ENCODE measurements at regions not wholly inside any gene's neighbourhood (a gene's known extent, or its start where the extent isn't known, plus 50 kb on each side); places are given as distances from the start of the nearest gene placed in this dataset.

DNA sequence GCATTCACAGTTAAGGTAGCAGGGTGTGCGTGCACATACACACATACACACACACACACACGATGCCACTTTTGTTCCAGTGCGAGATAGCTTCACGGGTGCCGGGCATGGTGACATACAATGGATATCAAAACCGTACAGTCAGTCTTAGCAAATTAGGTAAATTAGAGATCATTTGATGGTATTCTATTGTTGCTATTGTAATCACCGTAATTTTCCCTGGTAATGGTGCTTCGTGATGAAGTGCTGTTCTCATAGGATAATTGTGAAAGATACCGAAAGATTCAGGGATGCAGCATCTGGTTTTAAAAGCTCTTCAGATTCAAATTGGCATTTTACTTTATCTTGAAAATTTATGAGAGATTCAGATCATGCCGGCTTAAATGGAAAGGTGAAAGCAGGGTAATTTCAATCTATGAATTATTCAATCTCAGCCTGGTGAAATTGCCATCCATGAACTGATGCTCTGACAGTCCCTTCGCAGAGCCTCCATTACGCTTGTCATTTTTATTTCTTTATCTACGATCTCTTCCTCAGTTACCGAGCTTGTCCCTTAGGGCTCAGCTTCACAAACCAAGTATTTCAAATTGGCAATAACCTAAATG lies 71.3 kb upstream of the SOX4 start:
- no peak for DNase-seq (ENCODE audit: low spot score)

DNA sequence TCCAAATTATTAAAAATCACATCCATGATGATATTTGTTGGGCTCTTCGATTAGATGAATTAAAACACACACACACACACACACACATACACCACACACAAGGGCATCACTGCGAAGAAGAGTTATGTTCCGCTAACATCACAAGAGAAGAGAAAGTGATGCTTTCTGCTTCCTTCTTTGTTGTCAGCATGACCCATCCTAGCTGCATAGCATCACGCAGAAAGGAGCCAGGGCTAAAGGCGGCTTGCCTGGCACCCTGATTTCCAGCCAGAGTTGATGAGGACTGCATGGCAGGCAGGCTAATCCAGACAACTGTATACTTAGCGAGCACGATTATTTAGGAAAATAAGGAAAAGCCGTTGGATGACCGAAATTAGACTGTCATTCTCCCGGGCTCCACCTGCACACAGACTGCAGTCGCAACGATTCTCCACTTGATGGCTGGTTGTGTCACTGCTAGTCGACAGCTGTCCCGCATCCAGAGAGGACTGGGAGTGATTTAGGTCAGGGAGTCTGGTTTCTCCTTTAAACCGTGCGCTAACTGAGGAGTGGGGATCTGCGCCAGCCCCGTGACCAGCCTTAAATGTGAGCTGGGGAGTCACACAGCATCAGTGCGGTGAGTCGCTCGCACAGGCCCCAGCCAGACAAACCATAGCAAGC lies 70.6 kb upstream of the SOX4 start:
- DNase-seq (ENCODE audit: low spot score) = no peak

- no peak for DNase-seq (ENCODE audit: low spot score)
Measured at GRCh38 chr6:21523652-21524051, 69.9 kb upstream of the SOX4 start.

GRCh38 chr6:21524201-21524600 lies 69.3 kb upstream of the SOX4 start:
- DNase-seq (ENCODE audit: low spot score) = no peak

- DNase-seq (ENCODE audit: low spot score) = no peak
Measured at GRCh38 chr6:21526974-21527373, 66.6 kb upstream of the SOX4 start.

GRCh38 chr6:21527731-21528130 lies 65.8 kb upstream of the SOX4 start:
- no peak for DNase-seq (ENCODE audit: low spot score)

GRCh38 chr6:21529431-21529830 lies 64.1 kb upstream of the SOX4 start:
- no peak for DNase-seq (ENCODE audit: low spot score)

DNA sequence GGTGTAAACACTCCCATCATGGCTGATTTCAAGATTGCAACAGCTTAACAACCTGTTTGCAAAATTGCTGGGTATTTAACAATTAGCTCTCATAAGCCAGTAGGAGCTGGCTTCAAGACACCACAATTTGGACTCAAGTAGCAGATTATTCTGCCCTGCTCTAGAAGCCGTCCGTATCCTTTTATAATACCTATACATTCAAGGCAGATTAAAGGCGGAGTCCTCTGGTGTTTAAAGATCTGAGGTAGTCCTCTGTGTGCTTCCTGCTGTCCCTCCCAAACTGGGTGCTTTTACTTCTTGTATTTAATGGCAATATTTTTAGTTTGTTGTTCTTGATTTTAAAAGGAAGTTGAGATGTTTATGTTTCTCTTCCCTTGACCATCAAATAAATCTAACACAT lies 62.2 kb upstream of the SOX4 start:
- DNase-seq (ENCODE audit: low spot score) = no peak

GRCh38 chr6:21533678-21534077 lies 59.9 kb upstream of the SOX4 start:
- no peak for DNase-seq (ENCODE audit: low spot score)

DNA sequence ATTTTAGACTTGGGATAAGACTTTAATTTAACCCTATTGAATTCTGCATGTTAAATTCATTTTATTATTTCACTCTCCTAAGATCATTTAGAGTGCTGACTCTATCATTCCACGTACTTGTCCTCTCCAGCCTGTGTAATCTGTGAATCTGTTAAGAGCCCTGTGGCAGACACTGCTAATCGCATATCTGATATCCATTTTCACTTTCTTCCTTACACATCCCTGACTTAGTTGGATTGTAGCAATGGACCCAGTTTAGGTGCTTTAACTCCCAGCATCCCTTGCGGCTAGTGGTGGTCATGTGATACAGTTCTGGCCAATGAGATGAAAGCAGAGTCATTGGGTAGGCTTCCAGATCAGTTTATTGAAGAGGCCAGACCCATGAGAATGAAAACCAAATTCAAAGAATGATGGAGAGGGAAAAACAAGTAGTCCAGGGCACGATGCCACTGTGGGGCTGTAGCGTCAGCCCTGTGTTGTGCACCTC lies 57.2 kb upstream of the SOX4 start:
- no peak for DNase-seq (ENCODE audit: low spot score)

- DNase-seq (ENCODE audit: low spot score) = no peak
Measured at GRCh38 chr6:21537637-21538036, 55.9 kb upstream of the SOX4 start.

DNA sequence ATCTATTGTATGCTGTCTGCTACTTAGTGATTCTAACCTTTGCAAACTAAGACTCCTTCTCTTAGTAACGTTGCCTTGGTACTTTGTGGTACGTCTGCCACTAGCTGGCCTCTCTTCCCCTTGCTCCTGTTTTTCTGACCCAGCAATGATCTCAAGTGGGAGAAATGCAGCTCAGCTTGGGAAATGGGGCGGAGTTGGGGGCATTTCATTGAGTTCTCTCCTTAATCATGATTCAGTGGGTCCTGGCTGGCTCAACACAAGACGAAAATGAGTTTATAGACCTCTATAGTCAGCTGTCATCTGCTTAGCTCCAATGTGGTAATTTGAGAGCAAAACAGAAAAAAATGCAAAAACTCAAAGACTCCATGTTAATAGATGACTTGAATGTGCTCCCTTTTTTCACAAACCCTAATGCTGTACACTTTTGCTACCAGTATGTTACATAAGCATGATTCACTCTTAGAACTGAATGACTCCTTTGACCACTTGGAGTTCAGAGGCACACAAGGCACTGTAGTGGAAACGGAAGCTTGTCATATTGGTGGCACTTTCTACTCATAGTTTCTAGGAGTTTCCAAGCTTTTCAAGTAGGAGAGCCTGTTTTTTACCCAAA lies 55.3 kb upstream of the SOX4 start:
- DNase-seq (ENCODE audit: low spot score) = peak; percentile 12

DNA sequence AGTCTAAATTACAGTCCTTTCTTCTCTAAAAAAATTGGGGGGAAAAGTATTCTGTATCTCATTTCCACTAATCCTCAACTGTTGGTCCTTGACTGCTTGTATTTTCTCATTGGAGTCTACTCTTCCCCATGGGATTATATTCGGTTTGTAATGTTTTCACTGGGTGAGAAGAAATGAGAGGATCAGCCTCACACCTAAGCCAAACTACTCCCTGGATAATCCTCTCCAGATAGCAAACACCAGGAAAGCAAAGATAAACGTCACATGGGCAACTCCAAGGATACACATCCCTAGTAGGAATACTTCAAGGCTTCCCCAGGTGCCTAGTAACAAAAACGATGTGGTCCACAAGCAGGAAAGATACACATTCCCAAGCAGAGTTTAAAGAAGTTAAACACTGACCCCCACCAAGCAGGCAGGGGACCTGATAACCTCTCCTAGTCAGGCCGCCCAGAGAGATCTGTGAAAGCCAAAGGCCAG lies 53.9 kb upstream of the SOX4 start:
- DNase-seq (ENCODE audit: low spot score) = no peak
